ENCODE measurements at regions not wholly inside any gene's neighbourhood (a gene's known extent, or its start where the extent isn't known, plus 50 kb on each side); places are given as distances from the start of the nearest gene placed in this dataset.

GRCh38 chr2:147045113-147045512 is 799.7 kb upstream of the ACVR2A start:
- Mint-ChIP-seq H3K27ac (no peak overlapping the region), H3K9me3 (ENCODE audit: insufficient read depth) (no peaks in the 10 kb centered on the region), H3K4me1 (no peaks in the 10 kb centered on the region), H3K27me3 (peaks cover 5% of the 10 kb centered on the region), H3K4me3 (no peak overlapping the region)
- peak; percentile 18 for DNase-seq
- no CpG with 5 or more reads among the region's 2 CpGs for WGBS (ENCODE audit: insufficient coverage)
- ATAC-seq (ENCODE audit: low read depth), result no peak
- peak; percentile 56 for TF ChIP-seq CTCF (IDR thresholded peaks at IDR 0.05)
- TF ChIP-seq EZH2 (IDR thresholded peaks at IDR 0.05; ENCODE audit: borderline replicate concordance, insufficient read depth, low read depth, low read length, poor library complexity, severe bottlenecking), result no peak
- Histone ChIP-seq H3K9me3 (ENCODE audit: control extremely low read depth in 1 of 3, control insufficient read depth in 2 of 3, insufficient read depth in 1 of 3, low read length in 2 of 3) (no peaks in the 10 kb centered on the region), H3K79me2 (ENCODE audit: control insufficient read depth, insufficient read depth, low read length) (no peaks in the 10 kb centered on the region), H3K27me3 (replicated peaks in 1 of 4; ENCODE audit: control extremely low read depth in 1 of 4, control insufficient read depth in 3 of 4, insufficient read depth in 4 of 4, low read length in 3 of 4) (no peaks in the 10 kb centered on the region), H4K20me1 (ENCODE audit: control insufficient read depth, insufficient read depth, low read length, poor library complexity, severe bottlenecking) (no peaks in the 10 kb centered on the region), H3K4me1 (ENCODE audit: control insufficient read depth in 2 of 2, insufficient read depth in 2 of 2, low read length in 2 of 2) (no peaks in the 10 kb centered on the region), H3K36me3 (replicated peaks in 1 of 2; ENCODE audit: control extremely low read depth in 1 of 2, control insufficient read depth in 1 of 2, extremely low read depth in 1 of 2, insufficient read depth in 2 of 2, low read length in 1 of 2) (no peaks in the 10 kb centered on the region), H2AFZ (ENCODE audit: insufficient read depth, low read depth, low read length, poor library complexity, severe bottlenecking) (no peak overlapping the region), H3K4me3 (ENCODE audit: control extremely low read depth in 1 of 5, extremely low read depth in 1 of 5, insufficient read depth in 1 of 5, low read depth in 2 of 5, low read length in 4 of 5) (no peak overlapping the region), H3K4me2 (replicated peaks; ENCODE audit: low read depth, low read length, poor library complexity, severe bottlenecking) (no peak overlapping the region), H3K27ac (ENCODE audit: low read length in 2 of 2) (no peak overlapping the region), H3K9ac (ENCODE audit: low read length) (no peak overlapping the region)
- CTCF ChIA-PET, result interaction anchor here (1.2 to 7.5 kb wide), 4 partner anchors 15 to 866 kb away, joined by 3 to 110 read pairs (median 4); no protein-coding TSS in a partner anchor
- intact Hi-C loops (cut with micrococcal nuclease), result no loop called here
- POLR2A ChIA-PET, result no interaction called here

GRCh38 chr2:147041121-147041494 is 803.7 kb upstream of the ACVR2A start:
- TF ChIP-seq EZH2 (IDR thresholded peaks at IDR 0.05; ENCODE audit: borderline replicate concordance, insufficient read depth, low read depth, low read length, poor library complexity, severe bottlenecking) (no peak), CTCF (IDR thresholded peaks at IDR 0.05) (no peak)
- Mint-ChIP-seq H3K9me3 (ENCODE audit: insufficient read depth) (no peaks in the 10 kb centered on the region), H3K27ac (no peak overlapping the region), H3K4me3 (no peak overlapping the region), H3K4me1 (no peaks in the 10 kb centered on the region), H3K27me3 (peaks cover 9% of the 10 kb centered on the region)
- no peak overlapping the region for H3K4me3 ChIP-seq (ENCODE audit: control extremely low read depth in 1 of 5, extremely low read depth in 1 of 5, insufficient read depth in 1 of 5, low read depth in 2 of 5, low read length in 4 of 5)
- intact Hi-C loops (cut with micrococcal nuclease), result loop anchor here (1.0 kb wide), 1 partner anchor 870 kb away; no protein-coding TSS in a partner anchor
- no peaks in the 10 kb centered on the region for H4K20me1 ChIP-seq (ENCODE audit: control insufficient read depth, insufficient read depth, low read length, poor library complexity, severe bottlenecking)
- H3K4me2 ChIP-seq (replicated peaks; ENCODE audit: low read depth, low read length, poor library complexity, severe bottlenecking), result no peak overlapping the region
- WGBS (ENCODE audit: insufficient coverage), result no CpG with 5 or more reads among the region's 1 CpG
- CTCF ChIA-PET, result interaction anchor here (0.9 kb wide), 1 partner anchor 868 kb away, joined by 3 read pairs; no protein-coding TSS in a partner anchor
- DNase-seq (no peak), ATAC-seq (ENCODE audit: low read depth) (no peak)
- no peaks in the 10 kb centered on the region for H3K36me3 ChIP-seq (replicated peaks in 1 of 2; ENCODE audit: control extremely low read depth in 1 of 2, control insufficient read depth in 1 of 2, extremely low read depth in 1 of 2, insufficient read depth in 2 of 2, low read length in 1 of 2)
- no peaks in the 10 kb centered on the region for H3K27me3 ChIP-seq (replicated peaks in 1 of 4; ENCODE audit: control extremely low read depth in 1 of 4, control insufficient read depth in 3 of 4, insufficient read depth in 4 of 4, low read length in 3 of 4)
- H3K79me2 ChIP-seq (ENCODE audit: control insufficient read depth, insufficient read depth, low read length), result no peaks in the 10 kb centered on the region
- H3K27ac ChIP-seq (ENCODE audit: low read length in 2 of 2), result no peak overlapping the region
- no peaks in the 10 kb centered on the region for H3K4me1 ChIP-seq (ENCODE audit: control insufficient read depth in 2 of 2, insufficient read depth in 2 of 2, low read length in 2 of 2)
- H2AFZ ChIP-seq (ENCODE audit: insufficient read depth, low read depth, low read length, poor library complexity, severe bottlenecking), result no peak overlapping the region
- no peaks in the 10 kb centered on the region for H3K9me3 ChIP-seq (ENCODE audit: control extremely low read depth in 1 of 3, control insufficient read depth in 2 of 3, insufficient read depth in 1 of 3, low read length in 2 of 3)
- POLR2A ChIA-PET, result no interaction called here
- no peak overlapping the region for H3K9ac ChIP-seq (ENCODE audit: low read length)
